HepG2 (cell line): ENCODE measurements at regions not wholly inside any gene's neighbourhood (a gene's known extent, or its start where the extent isn't known, plus 50 kb on each side); places are given as distances from the start of the nearest gene placed in this dataset.

Experiments used
- ATAC-seq: fragments of 200-7000 bp; cut with Tn5 transposase; 3 replicates; pipeline ENCODE4 v1.9.1; 2020; ENCODE audit warnings: mild to moderate bottlenecking, moderate library complexity
- BruUV-seq: library from RNA; stranded (reverse); fragments of 400-500 nt; replicated peaks from 2 replicates; lab custom pipeline; 2021; lab: Mats Ljungman, UMichigan
- CTCF ChIA-PET: fragments of 300-600 bp; formaldehyde crosslinking; extraction: SDS; loops from one replicate; lab custom pipeline; 2021; ENCODE audit warnings: low total read pairs, inconsistent platforms, low intra/inter-chr PET ratio; lab: Yijun Ruan, JAX
- POLR2A ChIA-PET: fragments of 350-600 bp; sonication (Branson Sonifier 250); formaldehyde crosslinking; loops from one replicate; lab custom pipeline; 2020; ENCODE audit warnings: antibody characterized with exemption, inconsistent platforms; lab: Yijun Ruan, JAX
- DNase-seq: peaks from one replicate; pipeline ENCODE4 v3.0.0-alpha.2; 2015; ENCODE audit warnings: low spot score
- FAIRE-seq: peaks from 3 replicates; lab custom pipeline; 2011; peaks lifted over from hg19 to GRCh38; lab: Jason Lieb, UNC
- H2AFZ ChIP-seq: one replicate; pipeline ENCODE4 v1.6.1; 2011; ENCODE audit warnings: low read length, inconsistent platforms
- H3K27ac ChIP-seq: fragments of 300-600 bp; 3 replicates; pipeline ENCODE4 v1.8.0; 2011; ENCODE audit warnings: mixed run types, mild to moderate bottlenecking, mixed read lengths, low read length, inconsistent platforms; ENCODE audit not compliant: insufficient read depth; ENCODE audit errors: extremely low read length
- H3K27me3 ChIP-seq, 2 experiments: fragments of 200-600 bp in 1 of 2; 2 replicates in 1 of 2; 3 replicates in 1 of 2; pipeline versions ENCODE4 v1.6.0 to v1.8.0; 2011; ENCODE audit warnings: low read length in 2 of 2, mild to moderate bottlenecking in 2 of 2, moderate library complexity in 2 of 2, inconsistent platforms in 1 of 2; ENCODE audit not compliant: insufficient read depth in 2 of 2, control insufficient read depth in 1 of 2
- H3K36me3 ChIP-seq, 2 experiments: fragments of 200-600 bp in 1 of 2; replicated peaks in 1 of 2; 2 replicates in 1 of 2; 3 replicates in 1 of 2; pipeline versions ENCODE4 v1.5.1 to v1.8.0; 2011; ENCODE audit warnings: low read length in 2 of 2, inconsistent platforms in 1 of 2; ENCODE audit not compliant: insufficient read depth in 2 of 2, control insufficient read depth in 1 of 2
- H3K4me1 ChIP-seq: 2 replicates; pipeline ENCODE4 v1.5.1; 2012; ENCODE audit warnings: low read length, inconsistent platforms; ENCODE audit not compliant: insufficient read depth
- H3K4me2 ChIP-seq: 2 replicates; pipeline ENCODE4 v1.6.0; 2011; ENCODE audit warnings: low read depth, low read length, inconsistent platforms
- H3K4me3 ChIP-seq, 3 experiments: fragments of 200-600 bp in 1 of 3; sonication (generic), shearing (Covaris generic) in 1 of 3; replicated peaks in 1 of 3; 2 replicates each; pipeline ENCODE4 v1.5.1; 2011 to 2016; ENCODE audit warnings: low read length in 3 of 3, inconsistent platforms in 2 of 3, low read depth in 2 of 3, mild to moderate bottlenecking in 2 of 3, control low read depth in 1 of 3, mixed read lengths in 1 of 3; ENCODE audit not compliant: insufficient read depth in 1 of 3
- H3K79me2 ChIP-seq: one replicate; pipeline ENCODE4 v1.6.1; 2011; ENCODE audit warnings: low read length, inconsistent platforms; ENCODE audit not compliant: insufficient read depth
- H3K9ac ChIP-seq: 2 replicates; pipeline ENCODE4 v1.6.0; 2011; ENCODE audit warnings: mild to moderate bottlenecking, low read depth, low read length, inconsistent platforms; ENCODE audit not compliant: insufficient read depth
- H3K9me3 ChIP-seq: 2 replicates; pipeline ENCODE4 v1.5.1; 2012; ENCODE audit warnings: mild to moderate bottlenecking, low read length
- H4K20me1 ChIP-seq: 2 replicates; pipeline ENCODE4 v1.6.0; 2011; ENCODE audit warnings: inconsistent platforms, mild to moderate bottlenecking, low read length, moderate library complexity; ENCODE audit not compliant: insufficient read depth
- CBX5 ChIP-seq: sonication (generic); formaldehyde crosslinking; IDR thresholded peaks from 2 replicates; pipeline ENCODE4 v1.4.0; 2020; ENCODE audit warnings: missing genetic modification reagents, borderline replicate concordance
- KLF9 ChIP-seq: IDR thresholded peaks from 2 replicates; pipeline ENCODE4 v1.6.1; 2016; ENCODE audit warnings: low read depth
- NCOR1 ChIP-seq: fragments of 200-600 bp; sonication (generic); IDR thresholded peaks from 2 replicates; pipeline ENCODE4 v1.7.0; 2017; ENCODE audit warnings: antibody characterized with exemption, low read length, borderline replicate concordance
- NFKB2 ChIP-seq: sonication (generic); formaldehyde crosslinking; IDR thresholded peaks from 2 replicates; pipeline ENCODE4 v1.4.0; 2020; ENCODE audit warnings: missing genetic modification reagents, borderline replicate concordance
- NFKBIZ ChIP-seq: IDR thresholded peaks from 2 replicates; pipeline ENCODE4 v1.6.1; 2018; ENCODE audit warnings: missing genetic modification reagents, missing compliant biosample characterization
- POGZ ChIP-seq: sonication (generic); formaldehyde crosslinking; IDR thresholded peaks from 2 replicates; pipeline ENCODE4 v1.4.0; 2020; ENCODE audit warnings: mild to moderate bottlenecking, missing genetic modification reagents
- RBFOX2 ChIP-seq: fragments of 200-400 bp; formaldehyde crosslinking; IDR thresholded peaks from 2 replicates; pipeline ENCODE4 v1.6.1; 2017; ENCODE audit warnings: low read depth, mild to moderate bottlenecking, low read length
- RFX5 ChIP-seq: IDR thresholded peaks from 2 replicates; pipeline ENCODE4 v1.6.1; 2011; ENCODE audit warnings: low read depth, low read length, improper control_type of control experiment
- SKI ChIP-seq: fragments of 450-650 bp; IDR thresholded peaks from one replicate; pipeline ENCODE4 v1.6.1; 2018; ENCODE audit warnings: mild to moderate bottlenecking; ENCODE audit not compliant: partially characterized antibody
- TCF7 ChIP-seq: sonication (generic); IDR thresholded peaks from 2 replicates; pipeline ENCODE4 v1.6.1; 2016; ENCODE audit warnings: antibody characterized with exemption, low read depth
- ZNF431 ChIP-seq: sonication (generic); formaldehyde crosslinking; IDR thresholded peaks from 2 replicates; pipeline ENCODE4 v1.9.0; 2022; ENCODE audit warnings: missing genetic modification reagents, low read depth, mild to moderate bottlenecking, borderline replicate concordance
- ZNF460 ChIP-seq: sonication (generic); formaldehyde crosslinking; IDR thresholded peaks from 2 replicates; pipeline ENCODE4 v1.5.1; 2020; ENCODE audit warnings: missing genetic modification reagents, mild to moderate bottlenecking, borderline replicate concordance
- ZNF562 ChIP-seq: sonication (generic); formaldehyde crosslinking; IDR thresholded peaks from 2 replicates; pipeline ENCODE4 v1.8.0; 2022; ENCODE audit warnings: missing genetic modification reagents, borderline replicate concordance
- whole genome bisulfite sequencing: methylation state at CpG from one replicate; pipeline ENCODE4 v1.1.6; 2017; ENCODE audit warnings: low lambda C conversion rate; 5-methylcytosine and 5-hydroxymethylcytosine counted together
- in situ Hi-C: cut with HindIII; loops from 2 replicates; pipeline ENCODE4 v1.10.0; 2017; ENCODE audit warnings: low pct_unique_long_range_greater_than_20kb; ENCODE audit not compliant: extremely low pct_ligation_motif_present
- intact Hi-C: fragments of 100-400 bp; cut with micrococcal nuclease; formaldehyde crosslinking; loops from one replicate; pipeline ENCODE4 v1.10.0; 2022; ENCODE audit not compliant: unreplicated experiment
- TF ChIP-seq, protein P1 (sequence below): IDR thresholded peaks from 2 replicates; pipeline ENCODE4 v1.6.1; 2018; ENCODE audit warnings: missing genetic modification reagents, mild to moderate bottlenecking, missing compliant biosample characterization
- TF ChIP-seq, protein P2 (sequence below): sonication (generic); formaldehyde crosslinking; conservative IDR thresholded peaks from 2 replicates; pipeline ENCODE4 v1.4.0; 2020; ENCODE audit warnings: missing genetic modification reagents
- TF ChIP-seq, protein P3 (sequence below): sonication (generic); formaldehyde crosslinking; IDR thresholded peaks from 2 replicates; pipeline ENCODE4 v1.5.0; 2020; ENCODE audit warnings: missing genetic modification reagents
- TF ChIP-seq, protein P4 (sequence below): IDR thresholded peaks from 2 replicates; pipeline ENCODE4 v1.6.1; 2016; ENCODE audit warnings: low read depth, borderline replicate concordance

DNA sequence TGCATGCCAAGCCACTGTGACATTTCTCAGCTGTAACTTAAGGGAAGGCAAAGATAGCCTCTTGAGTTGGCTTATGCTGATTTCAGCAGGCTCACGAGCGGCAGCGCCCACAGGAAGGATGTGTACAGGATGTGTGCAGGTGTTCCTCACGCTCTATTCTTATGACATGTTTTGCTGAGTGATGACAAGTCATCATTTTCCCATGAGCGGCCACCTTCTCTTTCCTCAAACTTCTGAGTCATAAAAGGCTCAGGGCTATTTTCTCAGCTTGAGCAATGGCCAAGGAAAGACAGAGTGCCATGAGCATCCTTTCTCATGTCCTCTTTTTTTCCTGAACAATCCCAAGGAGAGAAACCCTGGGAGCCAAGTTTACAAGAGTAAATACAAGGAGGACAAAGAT lies 365.9 kb downstream of the PLK2 start:
- DNase-seq (no peak), FAIRE-seq (no peak), ATAC-seq (no peak)
- in situ Hi-C loops (no loop called here), intact Hi-C loops (no loop called here)
- no peaks in the 10 kb centered on the region for H3K9me3 ChIP-seq
- H3K4me1 ChIP-seq = no peaks in the 10 kb centered on the region
- no peak overlapping the region for H2AFZ ChIP-seq
- no peaks in the 10 kb centered on the region for H3K36me3 ChIP-seq
- ChIA-PET POLR2A (no interaction called here), CTCF (no interaction called here)
- H3K9ac ChIP-seq = no peak overlapping the region
- WGBS = 4% methylated on average over 4 of the region's 5 CpGs
- no peaks in the 10 kb centered on the region for H4K20me1 ChIP-seq
- no peak overlapping the region for H3K27ac ChIP-seq
- H3K4me3 ChIP-seq = no peak overlapping the region
- H3K4me2 ChIP-seq = no peak overlapping the region
- H3K27me3 ChIP-seq = no peaks in the 10 kb centered on the region
- no peaks in the 10 kb centered on the region for H3K79me2 ChIP-seq
- BruUV-seq = no TSS peak
- TF ChIP-seq RBFOX2 (no peak), POGZ (CRISPR knock-in tag) (no peak), TCF7 (no peak), NCOR1 (no peak), NFKB2 (CRISPR knock-in tag) (no peak), SKI (no peak), NFKBIZ (no peak), ZNF460 (no peak), ZNF562 (no peak), RFX5 (no peak), ZNF431 (CRISPR knock-in tag) (no peak), CBX5 (CRISPR knock-in tag) (no peak), KLF9 (CRISPR knock-in tag) (no peak)
- TF ChIP-seq, protein P1, sequence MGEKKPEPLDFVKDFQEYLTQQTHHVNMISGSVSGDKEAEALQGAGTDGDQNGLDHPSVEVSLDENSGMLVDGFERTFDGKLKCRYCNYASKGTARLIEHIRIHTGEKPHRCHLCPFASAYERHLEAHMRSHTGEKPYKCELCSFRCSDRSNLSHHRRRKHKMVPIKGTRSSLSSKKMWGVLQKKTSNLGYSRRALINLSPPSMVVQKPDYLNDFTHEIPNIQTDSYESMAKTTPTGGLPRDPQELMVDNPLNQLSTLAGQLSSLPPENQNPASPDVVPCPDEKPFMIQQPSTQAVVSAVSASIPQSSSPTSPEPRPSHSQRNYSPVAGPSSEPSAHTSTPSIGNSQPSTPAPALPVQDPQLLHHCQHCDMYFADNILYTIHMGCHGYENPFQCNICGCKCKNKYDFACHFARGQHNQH (CRISPR knock-in tag) = no peak
- TF ChIP-seq, protein P2, sequence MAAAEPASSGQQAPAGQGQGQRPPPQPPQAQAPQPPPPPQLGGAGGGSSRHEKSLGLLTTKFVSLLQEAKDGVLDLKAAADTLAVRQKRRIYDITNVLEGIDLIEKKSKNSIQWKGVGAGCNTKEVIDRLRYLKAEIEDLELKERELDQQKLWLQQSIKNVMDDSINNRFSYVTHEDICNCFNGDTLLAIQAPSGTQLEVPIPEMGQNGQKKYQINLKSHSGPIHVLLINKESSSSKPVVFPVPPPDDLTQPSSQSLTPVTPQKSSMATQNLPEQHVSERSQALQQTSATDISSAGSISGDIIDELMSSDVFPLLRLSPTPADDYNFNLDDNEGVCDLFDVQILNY = no peak
- TF ChIP-seq, protein P3, sequence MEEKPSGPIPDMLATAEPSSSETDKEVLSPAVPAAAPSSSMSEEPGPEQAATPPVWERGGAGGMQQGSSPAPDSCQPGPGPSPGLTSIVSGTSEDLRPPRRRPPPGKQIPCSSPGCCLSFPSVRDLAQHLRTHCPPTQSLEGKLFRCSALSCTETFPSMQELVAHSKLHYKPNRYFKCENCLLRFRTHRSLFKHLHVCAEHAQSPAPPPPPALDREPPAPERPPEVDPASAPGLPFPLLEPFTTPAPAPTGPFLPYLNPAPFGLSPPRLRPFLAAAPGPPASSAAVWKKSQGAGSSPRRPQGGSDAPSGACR = no peak
- TF ChIP-seq, protein P4, sequence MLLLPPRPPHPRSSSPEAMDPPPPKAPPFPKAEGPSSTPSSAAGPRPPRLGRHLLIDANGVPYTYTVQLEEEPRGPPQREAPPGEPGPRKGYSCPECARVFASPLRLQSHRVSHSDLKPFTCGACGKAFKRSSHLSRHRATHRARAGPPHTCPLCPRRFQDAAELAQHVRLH (CRISPR knock-in tag) = no peak
